GM23338 (cell line): ENCODE measurements at regions not wholly inside any gene's neighbourhood (a gene's known extent, or its start where the extent isn't known, plus 50 kb on each side); places are given as distances from the start of the nearest gene placed in this dataset.

ENCODE experiments used
- CREB1 ChIP-seq: fragments of 250-450 bp; sonication (Bioruptor Pico); IDR thresholded peaks from 2 replicates; pipeline ENCODE4 v1.5.0; 2020; ENCODE audit warnings: low read depth, mild to moderate bottlenecking, moderate library complexity
- ETS1 ChIP-seq: IDR thresholded peaks from 2 replicates; pipeline ENCODE4 v1.6.1; 2016; ENCODE audit warnings: antibody characterized with exemption
- EZH2 ChIP-seq: fragments of 200-600 bp; sonication (generic); IDR thresholded peaks from one replicate; pipeline ENCODE4 v1.8.0; 2017; ENCODE audit warnings: antibody characterized with exemption, mild to moderate bottlenecking, low read depth; ENCODE audit not compliant: unreplicated experiment
- EZH2phosphoT487 ChIP-seq: fragments of 200-600 bp; sonication (generic); IDR thresholded peaks from one replicate; pipeline ENCODE4 v1.8.1; 2018; ENCODE audit warnings: antibody characterized with exemption; ENCODE audit not compliant: unreplicated experiment
- JUNB ChIP-seq: IDR thresholded peaks from one replicate; pipeline ENCODE4 v1.6.1; 2016; ENCODE audit warnings: antibody characterized with exemption; ENCODE audit not compliant: unreplicated experiment
- NANOG ChIP-seq: IDR thresholded peaks from 2 replicates; pipeline ENCODE4 v1.6.1; 2016; ENCODE audit warnings: antibody characterized with exemption, borderline replicate concordance
- POLR2AphosphoS5 ChIP-seq: IDR thresholded peaks from 2 replicates; pipeline ENCODE4 v1.6.1; 2016; ENCODE audit warnings: antibody characterized with exemption, low read depth
- REST ChIP-seq: IDR thresholded peaks from one replicate; pipeline ENCODE4 v1.6.1; 2018; ENCODE audit warnings: antibody characterized with exemption; ENCODE audit not compliant: unreplicated experiment
- STAT1 ChIP-seq: IDR thresholded peaks from one replicate; pipeline ENCODE4 v1.6.1; 2016; ENCODE audit warnings: antibody characterized with exemption; ENCODE audit not compliant: unreplicated experiment
- ZNF114 ChIP-seq: fragments of 250-450 bp; sonication (Bioruptor Pico); IDR thresholded peaks from 2 replicates; pipeline ENCODE4 v1.5.0; 2020; ENCODE audit warnings: mild to moderate bottlenecking, moderate library complexity
- ZNF331 ChIP-seq: fragments of 250-450 bp; sonication (Bioruptor Pico); IDR thresholded peaks from 2 replicates; pipeline ENCODE4 v1.5.0; 2020; ENCODE audit warnings: low read depth, mild to moderate bottlenecking, moderate library complexity
- ZNF462 ChIP-seq: fragments of 250-450 bp; sonication (Bioruptor Pico); IDR thresholded peaks from 2 replicates; pipeline ENCODE4 v1.5.0; 2020; ENCODE audit warnings: mild to moderate bottlenecking, moderate library complexity

GRCh38 chr9:116059466-116059865 lies 94.1 kb upstream of the PAPPA start (continued):
- no peak for TF ChIP-seq ZNF462 (CRISPR knock-in tag)
- TF ChIP-seq JUNB, result no peak
- no peak for TF ChIP-seq ZNF114 (CRISPR knock-in tag)
- TF ChIP-seq POLR2AphosphoS5, result no peak
- TF ChIP-seq CREB1 (CRISPR knock-in tag), result no peak
- TF ChIP-seq NANOG, result no peak
- TF ChIP-seq EZH2, result no peak
- TF ChIP-seq REST, result no peak
- TF ChIP-seq ETS1, result no peak
- no peak for TF ChIP-seq STAT1
- no peak for TF ChIP-seq EZH2phosphoT487
- no peak for TF ChIP-seq ZNF331 (CRISPR knock-in tag)
